ENCODE measurements at regions not wholly inside any gene's neighbourhood (a gene's known extent, or its start where the extent isn't known, plus 50 kb on each side); places are given as distances from the start of the nearest gene placed in this dataset.

DNA sequence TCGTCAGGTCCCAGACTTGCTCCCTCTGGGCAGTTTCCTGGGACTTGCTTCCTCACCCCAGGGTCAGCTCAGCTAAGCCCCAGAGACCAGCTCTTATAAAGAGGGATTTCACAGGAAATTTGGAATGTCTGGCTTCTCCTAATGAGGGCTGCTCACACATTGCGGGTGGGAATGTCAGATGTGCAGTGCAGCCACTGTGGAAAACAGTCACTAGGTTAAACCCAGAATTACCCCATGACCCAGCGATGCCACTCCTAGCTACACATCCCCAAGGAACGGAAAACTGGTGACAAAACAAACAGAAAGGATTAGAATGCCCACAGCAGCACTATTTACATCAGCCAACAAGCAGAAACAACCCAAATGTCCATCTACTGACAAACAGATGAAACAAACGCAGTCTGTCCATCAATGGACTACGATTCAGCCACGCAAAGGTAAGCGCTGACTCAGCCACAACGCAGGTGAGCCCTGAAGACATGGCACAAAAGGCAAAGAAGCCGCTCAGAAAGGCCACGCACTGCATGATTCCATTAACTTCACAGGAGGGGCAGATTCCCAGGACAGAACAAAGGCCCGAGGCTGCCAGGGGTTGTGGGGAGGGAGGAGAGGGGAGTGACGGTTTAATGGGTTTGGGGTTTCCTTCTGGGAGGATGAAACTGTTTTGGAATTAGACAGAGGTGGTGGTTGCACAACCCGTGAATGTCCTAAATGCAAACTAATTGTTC lies 63.0 kb downstream of the NCOR2 start:
- no peak for DNase-seq

DNA sequence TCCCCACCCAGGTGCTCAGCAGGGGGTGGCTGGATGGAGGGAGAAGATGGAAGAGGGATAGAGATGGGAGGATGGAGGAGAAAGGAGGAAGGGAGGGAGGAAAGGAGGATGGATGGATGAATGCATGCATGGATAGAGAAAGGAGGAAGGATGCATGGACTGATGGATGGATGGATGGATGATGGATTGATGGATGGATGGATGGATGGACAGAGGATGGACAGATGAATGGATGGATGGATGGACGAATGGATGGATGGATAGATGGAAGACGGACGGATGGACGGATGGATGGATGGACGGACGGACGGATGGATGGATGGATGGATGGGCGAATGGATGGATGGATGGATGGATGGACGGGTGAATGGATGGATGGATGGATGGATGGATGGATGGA lies 64.1 kb downstream of the NCOR2 start:
- no peak for DNase-seq

DNA sequence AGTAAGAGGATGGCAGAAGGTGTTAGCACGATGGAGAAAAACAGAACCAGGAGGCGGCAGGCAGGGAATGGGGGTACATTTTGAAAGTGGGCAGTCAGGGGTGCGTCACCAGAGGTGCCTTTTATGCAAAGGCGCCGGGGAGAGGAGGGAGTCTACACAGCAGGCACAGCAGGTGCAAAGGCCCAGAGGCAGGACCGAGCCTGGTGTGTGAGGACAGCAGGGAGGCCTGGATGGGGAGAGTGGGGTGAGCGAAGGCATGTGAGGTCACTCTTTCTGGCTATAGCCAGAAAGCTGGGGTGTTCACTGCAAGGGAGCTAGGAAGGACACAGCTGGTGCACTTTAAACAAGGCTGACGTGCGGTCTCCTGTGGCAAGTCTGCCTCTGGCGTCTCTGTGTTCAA lies 65.0 kb downstream of the NCOR2 start:
- DNase-seq: no peak

DNA sequence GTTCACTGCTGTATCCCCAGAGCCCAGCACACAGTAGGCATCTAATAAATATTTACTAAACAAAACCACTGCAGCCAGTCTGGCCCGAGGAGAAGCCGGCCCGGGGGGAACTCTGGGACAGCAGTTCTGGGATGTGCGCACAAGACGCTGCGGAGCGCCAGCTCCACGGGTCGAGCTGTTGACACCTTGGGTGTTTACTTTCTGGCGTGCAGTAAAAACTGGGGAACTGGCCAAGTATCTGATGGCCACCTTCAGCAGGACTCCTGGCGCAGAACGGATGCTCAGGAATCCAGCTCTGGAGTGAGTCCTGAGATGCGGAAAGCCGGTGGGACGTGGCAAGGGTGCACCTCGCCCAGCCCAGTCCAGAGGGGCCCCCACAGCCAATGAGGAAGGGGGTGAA lies 65.6 kb downstream of the NCOR2 start:
- DNase-seq: no peak

DNA sequence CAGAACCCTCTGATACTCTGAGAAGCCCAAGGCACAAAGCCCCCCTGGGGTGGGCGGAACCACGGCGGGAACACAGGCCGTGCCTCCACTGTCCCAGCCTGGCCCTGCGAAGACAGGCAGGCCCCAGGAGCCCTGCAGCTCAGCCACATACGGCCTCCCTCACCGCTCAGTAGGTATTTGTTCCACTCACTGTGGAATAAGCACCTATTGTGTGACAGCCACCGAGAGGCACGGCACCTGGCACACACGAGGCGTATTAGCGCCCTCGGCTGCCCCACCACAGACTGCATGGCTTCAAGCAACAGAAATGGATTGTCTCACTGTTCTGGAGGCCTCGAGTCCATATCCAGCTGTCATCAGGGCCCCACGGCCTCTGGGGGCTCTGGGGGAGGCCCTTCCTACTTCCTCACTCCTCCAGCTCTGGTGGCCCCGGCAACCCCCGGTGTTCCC lies 66.3 kb downstream of the NCOR2 start:
- no peak for DNase-seq

DNA sequence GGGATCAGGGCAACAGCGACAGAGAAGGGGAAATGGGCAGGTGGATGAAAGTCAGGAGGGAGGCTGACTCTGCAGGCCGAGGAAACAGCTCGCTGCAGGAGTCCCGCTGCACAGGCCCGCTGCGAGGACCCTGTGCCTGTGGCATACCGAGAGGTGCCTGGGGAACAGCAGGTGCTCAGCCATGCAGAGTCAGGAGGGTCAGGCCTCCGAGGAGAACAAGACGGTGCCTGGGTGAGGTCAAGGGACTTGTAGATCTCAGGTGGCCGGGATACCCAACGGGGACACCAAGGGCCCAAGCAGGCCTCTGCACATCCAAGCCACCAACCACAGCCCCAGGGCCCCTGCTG lies 67.5 kb downstream of the NCOR2 start:
- DNase-seq: no peak

DNA sequence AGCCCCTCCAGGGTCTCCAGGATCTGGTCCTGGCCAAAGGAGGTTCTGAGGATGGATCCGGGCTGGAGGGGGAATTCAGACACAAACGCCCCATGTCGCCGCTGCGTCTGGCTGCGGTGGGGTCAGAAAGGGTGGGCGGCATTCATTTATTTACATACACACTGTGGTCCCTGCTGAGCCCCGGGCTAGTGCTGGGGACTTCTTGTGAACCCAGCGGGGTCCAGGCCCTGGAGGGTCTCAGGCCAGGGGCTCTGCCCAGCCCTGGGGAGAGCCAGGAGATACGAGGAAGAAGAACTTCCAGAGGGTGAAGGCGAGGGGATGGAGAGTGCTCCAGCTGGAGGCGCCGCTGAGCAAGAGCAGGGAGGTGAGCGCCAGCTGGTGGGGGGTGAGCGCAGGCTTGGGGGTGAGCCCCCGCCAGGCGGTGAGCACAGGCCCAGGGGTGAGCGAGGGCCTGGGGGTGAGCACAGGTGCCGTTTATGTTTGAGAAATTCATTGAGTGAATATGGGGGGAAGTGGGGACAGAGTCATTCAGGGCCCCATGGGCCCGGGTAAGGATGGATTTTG lies 68.1 kb downstream of the NCOR2 start:
- DNase-seq: no peak

DNA sequence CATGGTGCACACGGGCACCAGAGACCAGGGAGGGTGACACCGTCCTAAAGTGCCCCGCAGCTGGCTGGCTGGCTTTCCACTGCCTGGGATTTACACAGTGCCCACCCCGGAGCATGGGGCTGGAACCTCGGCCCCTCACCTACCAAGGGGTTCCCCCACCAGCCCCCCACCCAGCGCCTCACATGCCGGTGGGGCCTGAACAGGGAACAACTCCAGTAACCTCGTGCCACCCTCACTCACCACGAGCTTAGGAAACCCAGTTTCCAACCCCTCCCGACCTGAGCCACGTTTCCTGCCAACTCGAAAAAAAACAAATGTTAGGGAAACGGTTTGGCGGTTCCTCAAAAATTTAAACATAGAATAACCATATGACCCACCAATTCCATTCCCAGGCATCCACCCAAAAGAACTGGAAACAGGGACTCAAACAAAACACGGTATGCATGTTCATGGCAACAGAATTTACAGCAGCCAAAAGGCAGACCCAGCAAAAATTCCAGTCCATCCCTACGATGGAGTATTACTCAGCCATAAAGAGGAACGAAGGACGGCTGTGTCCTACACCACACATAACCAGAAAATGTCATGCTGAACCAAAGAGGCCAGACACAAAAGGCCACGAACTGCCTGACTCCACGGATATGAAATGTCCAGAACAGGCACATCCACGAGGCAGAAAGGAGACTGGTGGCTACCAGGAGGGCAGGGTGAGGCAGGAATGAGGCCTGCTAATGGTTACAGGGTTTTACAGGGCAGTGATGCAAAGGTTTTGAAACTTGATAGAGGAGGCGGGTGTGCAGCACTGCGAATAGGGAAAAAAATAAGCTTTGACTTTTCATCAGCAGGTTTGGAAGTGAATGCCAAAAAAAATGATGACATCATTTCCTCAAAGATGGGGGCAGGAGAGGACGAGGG lies 68.9 kb downstream of the NCOR2 start:
- no peak for DNase-seq

DNA sequence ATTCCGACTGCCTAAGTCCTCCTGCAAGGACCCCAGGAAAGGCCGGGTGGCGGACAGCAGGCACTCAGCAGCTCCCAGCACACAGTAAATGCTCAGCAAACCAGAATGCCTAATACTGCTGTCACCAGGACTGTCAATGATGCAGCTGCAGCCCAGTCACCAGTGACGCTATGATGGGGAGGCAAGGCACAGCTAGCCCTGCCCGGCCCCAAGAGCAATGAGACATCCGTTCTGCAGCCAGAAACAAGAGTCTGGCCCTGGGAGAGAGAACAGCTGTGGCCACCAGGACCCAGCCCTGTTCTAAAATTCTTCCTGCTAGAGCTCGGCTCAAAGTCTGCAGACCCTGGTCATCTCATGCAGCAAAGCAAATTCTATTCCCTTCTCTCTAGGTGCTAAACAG lies 69.8 kb downstream of the NCOR2 start:
- no peak for DNase-seq

DNA sequence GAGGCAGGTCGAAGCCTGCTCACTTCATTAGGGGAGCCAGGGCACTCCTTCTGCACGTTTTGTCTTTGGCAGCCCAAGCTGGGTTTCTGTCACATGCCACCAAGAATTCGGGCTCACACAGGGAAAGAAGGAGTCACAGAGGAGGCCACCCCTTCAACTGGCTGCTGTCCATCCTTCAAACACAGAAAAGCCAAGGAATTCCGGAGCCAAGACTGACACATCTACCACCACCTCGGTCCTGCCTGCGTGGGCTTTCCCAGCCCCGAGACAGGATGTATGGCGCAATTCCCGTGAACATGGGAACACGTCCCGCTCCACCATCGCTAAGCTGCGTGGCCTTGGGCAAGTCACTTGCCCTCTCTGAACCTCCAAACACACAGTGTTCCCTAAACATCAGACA lies 70.4 kb downstream of the NCOR2 start:
- DNase-seq: no peak

DNA sequence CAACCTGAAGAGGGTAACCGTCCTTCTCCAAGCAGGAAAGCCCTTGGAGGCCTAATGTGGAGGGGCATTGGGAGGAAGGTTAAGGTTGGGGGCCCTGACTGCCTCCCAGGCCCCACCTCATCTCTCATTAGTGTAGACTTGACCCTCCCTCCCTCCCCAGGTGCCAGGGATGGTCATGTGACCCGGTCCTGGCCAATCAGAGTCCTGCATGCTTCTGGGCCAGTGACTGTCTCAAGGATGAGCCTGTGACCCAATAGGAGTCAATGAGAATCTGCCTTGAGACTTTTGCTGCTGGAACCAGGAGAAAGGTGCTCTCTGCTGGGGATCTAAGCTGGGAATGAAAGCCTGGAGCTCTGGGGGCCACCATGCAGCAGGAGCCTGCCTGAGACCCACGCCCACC lies 70.8 kb downstream of the NCOR2 start:
- peak in 1 of 2 donors; percentile 33 for DNase-seq

DNA sequence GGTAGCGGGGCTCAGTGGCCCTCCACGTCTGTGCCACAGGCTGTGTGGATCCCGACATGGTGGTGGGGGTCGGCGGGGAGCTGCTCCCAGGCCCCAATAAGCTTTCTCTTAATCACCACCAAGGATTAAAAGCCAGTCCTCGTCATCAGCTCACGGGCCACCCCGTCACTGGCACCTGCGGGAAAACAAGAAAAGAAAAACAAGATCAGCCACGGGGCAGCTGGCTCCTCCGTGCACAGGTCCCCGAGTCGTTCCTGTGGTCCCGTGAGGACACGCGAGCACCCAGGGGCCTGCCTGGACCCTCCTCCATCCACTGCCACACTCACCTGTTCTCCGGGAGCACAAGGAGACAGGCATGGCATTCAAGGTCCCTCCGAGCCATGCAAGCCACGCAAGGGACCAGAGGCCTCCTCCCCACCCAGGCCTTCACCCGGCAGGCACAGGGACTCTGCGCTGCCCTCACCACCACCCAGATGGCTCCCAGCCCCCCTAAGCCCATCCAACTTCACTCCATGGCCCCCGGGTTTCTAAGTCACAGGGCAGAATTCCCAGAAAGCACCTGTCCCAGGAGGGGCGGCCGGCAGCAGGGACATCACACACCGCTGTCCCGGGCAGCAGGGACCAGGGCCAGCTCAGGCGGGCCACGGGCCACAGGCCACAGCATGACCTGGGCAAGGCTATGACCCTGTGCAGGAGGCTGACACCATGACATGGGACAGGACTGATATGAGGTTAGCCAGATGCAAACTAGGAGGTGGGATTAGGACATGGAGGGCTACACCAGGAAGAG lies 72.0 kb downstream of the NCOR2 start:
- no peak for DNase-seq

DNA sequence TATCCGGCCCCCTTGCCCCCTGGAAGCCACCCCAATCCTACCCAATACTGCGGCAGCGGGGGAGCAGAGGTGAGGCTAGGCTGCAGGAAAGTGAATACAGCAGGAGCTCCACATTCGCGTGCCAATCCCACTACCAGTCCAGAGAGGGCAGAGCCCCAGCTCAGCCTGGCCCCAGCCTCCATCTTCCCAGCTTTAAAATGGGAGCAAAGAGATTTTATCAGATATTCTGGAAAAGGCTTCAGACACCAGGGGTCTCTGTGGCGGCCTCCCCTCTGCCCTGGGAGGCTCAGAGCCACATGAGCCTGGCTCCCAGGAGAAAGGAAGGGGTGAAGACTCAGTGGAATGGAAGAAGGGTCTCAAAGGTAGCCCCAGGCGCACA lies 72.7 kb downstream of the NCOR2 start:
- DNase-seq: no peak

DNA sequence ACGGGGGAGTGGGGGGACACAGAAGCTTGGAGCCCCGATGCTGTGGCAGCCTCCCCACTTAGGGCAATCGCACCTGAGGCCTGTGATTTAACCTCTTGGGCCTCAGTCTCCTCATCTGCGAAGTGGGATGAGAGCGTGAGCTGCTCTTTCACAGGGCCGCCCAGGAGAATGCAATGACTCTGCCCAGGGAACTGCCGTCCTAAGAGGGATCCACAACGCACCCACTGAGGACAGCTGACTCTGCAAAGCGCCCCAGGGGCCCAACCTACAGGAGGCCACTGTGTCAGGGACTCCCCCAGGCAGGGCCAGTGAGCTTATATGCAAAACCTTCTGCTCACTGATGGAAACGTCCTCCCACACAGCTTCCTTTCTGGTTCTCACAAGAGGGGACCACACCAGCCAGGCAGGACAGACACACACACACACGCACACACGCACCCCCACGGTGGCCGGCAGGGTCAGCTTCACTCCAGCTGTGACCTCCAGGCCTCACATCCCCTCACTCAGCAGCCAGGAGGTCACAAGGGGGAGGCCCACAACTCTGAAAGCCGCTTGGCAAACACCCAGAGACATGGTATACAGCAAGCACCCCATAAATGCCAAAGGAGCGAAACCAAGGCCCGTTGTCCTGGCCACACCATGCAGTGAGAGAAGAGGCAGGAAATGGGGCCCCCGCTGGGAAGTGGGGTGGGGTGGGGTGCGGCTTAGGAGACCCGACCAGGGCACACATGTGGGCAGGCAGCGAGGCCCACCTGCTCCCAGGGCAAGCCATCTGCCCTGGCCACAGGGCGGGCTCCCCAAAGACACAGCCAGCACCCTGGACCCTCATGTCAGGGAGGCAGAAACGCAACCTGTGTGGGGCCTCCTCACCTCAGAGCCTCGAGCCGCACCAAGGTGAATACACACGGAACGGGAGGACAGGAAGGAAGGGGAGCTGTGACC lies 73.3 kb downstream of the NCOR2 start:
- DNase-seq: peak in 1 of 2 donors; percentile 53

DNA sequence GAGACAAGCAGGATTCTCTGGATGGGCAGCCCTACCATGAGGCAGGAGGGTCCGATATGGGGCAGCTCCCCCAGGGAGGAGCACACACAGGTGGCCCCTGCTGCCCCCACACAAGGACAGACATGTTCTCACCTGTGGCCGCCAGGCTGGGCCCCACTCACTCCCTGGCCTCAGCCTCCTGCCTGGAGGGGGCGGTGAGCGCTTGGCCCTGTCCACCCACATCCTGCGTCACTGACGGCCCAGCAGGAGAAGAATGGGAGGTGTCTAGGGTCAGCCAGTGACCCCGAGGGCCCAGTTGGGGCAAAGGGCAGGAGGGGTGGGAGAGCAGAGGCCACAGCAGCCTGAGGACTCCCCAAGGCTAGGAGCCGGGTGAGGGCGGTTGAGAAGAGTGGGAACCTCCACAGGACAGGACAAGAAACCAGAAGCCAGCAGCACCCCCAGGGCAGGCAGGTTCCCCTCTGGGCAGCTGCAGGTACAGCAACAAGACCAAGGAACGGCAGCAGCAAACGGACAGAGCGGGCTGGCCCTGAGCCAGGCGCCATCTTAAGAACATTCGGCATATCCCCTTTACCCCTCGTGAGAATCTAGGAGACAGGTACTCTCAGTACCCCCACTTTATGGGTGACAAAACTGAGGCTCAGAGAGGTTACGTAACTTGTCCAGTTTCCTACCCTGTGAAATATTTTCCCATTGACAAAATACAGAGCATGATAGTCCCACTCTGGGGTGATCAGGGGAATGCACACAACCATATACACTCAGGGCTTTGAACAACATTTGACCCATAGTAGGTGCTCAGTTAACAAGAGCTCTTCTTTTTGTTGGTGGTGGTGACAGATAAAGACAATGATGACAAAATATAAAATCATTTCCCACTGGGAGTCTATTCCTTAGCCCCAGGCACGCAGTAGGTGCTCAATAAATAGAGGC lies 74.3 kb downstream of the NCOR2 start:
- no peak for DNase-seq

DNA sequence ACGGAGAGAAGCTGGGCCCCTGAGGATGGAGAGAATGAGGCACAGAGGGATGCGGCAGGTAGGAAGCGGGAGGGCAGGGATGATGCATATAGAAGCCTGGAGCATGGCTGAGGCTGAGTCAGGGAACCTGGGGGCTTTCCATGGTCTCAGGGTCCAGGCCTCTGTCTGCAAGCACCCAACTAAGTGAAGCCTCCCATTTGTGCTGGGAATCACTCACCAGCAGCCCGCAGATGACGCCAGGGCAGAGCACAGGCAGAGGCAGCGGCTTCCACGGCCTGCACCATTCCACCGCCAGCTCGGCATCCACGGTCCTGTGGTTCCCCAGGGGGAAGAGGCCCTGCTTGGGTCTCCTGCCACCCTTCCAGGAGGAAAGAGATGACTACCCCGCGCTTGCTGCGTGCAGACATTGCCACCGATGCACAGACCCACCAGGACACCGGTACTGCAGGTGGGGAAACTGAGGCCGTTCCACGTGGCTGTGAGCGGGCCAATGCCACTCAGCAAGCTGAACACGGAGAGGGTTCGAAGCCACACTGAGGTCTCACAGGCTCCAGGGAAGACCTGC lies 75.5 kb downstream of the NCOR2 start:
- no peak for DNase-seq

DNA sequence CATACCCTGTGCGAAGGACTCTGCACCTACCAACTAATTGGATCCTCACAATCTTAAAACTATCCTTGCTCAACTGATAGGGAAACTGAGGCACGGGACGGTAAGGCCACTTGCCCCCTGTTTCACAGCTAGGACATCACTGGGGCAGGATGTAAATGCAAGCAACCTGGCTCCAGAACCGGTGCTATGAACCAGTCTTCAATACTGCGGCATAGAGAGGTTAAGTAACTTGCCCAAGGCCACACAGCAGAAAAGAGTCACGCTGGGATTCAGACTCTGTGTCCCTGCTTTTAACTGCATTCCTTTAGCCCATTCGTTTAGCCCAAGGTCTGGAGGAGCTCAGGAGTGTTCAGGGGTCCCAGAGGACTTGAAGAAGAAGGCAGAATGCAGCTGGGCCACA lies 76.1 kb downstream of the NCOR2 start:
- DNase-seq: no peak

DNA sequence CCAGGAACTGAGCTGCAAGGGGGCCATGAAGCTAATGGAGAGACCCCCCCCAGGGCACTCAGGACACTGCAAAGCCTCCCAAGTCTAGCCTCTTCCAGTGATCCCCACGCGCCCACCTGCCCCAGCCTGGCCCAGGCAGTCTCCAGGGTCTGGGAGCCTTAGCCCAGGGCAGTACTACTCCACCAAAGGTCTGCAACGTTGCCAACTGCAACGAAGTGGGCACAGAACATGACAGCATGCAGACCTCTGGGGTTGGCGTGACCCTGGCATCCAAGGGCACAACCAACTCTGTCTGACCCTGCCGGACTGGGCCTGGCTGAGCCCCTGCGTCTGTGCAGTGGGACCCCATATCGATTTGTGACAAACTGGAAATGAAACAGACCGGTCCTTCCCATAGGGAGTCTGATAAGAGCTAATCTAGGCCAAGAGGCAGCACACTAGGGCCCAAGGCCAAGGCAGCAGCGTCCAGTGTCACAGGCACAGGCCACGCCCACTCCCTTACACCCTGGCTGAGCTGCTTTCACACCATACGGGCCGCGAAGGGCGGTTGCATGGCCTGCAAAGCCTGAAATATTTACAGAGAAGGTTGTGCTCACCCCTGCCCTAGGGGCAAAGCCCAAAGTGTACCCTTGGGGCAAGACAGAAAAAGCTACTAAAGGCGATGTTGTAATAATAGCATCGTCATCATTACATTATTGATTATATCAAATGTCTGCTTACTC lies 76.7 kb downstream of the NCOR2 start:
- no peak for DNase-seq

DNA sequence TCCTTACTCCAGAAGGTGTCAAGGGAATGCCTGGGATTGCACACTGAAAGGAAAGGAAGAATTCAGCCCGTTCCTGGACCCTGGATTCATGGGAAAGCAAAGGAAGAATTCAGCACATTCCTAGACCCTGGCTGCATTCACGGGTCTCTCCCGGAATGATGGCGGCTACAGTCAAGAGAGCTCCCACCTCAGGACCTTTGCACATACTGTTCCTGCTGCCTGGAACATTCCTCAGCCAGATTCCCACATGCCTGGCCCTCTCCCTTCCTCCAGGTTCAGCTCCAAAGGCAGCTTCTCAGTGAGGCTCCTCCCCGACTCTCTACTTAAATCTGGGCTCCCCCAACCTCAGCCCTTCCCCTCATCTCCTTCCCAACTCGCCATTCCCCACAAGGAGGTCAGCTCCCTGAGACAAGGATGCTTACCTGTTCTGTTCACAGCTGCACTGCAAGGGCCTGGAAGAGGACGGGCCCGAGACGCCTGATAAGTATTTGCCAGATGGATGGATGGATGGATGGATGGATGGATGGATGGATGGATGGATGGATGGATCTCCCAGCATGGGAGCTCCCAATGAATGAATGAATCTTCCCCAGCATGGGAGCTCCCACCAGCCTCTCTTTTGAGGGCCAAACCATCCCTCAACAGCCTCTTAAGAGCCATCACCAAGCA lies 77.4 kb downstream of the NCOR2 start:
- no peak for DNase-seq
